Epithelial cell of esophagus (primary cell): ENCODE measurements at regions not wholly inside any gene's neighbourhood (a gene's known extent, or its start where the extent isn't known, plus 50 kb on each side); places are given as distances from the start of the nearest gene placed in this dataset.

ENCODE experiments used
- DNase-seq: peaks from one replicate; pipeline ENCODE4 v3.0.0; 2010; ENCODE audit warnings: low read depth
- H3K4me3 ChIP-seq: 2 replicates; pipeline ENCODE4 v1.5.1; 2011; ENCODE audit warnings: mild to moderate bottlenecking, low read length, control low read depth
- TF ChIP-seq, protein P1 (sequence below): IDR thresholded peaks from 2 replicates; pipeline ENCODE4 v1.5.1; 2011; ENCODE audit warnings: low read depth, mild to moderate bottlenecking, low read length, control low read depth, inconsistent platforms; ENCODE audit not compliant: insufficient read depth; ENCODE audit errors: missing control alignments

DNA sequence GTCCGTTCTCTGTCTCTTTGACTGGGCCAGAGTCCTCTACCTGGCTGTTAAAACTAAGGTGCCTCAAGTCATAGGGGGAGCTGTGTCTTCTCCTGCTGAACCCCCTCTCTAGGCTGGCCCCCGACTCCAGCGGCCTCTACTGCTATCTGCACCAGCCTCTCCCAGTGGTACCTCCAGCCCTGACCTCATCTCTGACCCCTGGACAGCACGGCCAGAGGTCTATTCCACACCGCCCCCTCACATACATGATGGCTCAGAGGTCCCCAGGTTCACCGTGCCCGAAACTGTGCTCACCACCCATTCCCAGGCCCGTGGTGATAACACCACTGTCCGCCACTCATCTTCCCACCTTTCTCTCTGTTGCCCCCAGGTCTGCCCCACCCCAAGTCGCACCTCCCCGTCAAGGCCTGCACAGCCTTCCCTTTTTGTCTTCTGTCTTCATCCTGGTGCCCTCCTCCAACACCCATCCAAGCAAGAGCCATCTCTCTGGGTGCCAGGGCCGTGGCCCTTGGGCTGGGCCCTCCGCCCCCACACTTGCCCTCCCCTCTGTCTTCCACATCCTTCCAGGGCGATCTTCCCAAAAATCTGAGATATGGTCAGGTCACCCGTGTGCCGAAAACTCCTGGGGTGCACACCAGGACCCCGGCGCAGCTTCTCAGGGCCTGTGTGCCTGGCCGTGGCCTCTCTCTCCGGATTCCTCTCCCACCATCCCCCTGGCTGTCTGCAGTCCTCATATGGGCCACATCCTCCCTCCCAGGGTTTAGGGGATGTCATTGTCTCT, 134.4 kb upstream of the ID2 start:
- DNase-seq: no peak
- no peak overlapping the region for H3K4me3 ChIP-seq
- TF ChIP-seq, protein P1, sequence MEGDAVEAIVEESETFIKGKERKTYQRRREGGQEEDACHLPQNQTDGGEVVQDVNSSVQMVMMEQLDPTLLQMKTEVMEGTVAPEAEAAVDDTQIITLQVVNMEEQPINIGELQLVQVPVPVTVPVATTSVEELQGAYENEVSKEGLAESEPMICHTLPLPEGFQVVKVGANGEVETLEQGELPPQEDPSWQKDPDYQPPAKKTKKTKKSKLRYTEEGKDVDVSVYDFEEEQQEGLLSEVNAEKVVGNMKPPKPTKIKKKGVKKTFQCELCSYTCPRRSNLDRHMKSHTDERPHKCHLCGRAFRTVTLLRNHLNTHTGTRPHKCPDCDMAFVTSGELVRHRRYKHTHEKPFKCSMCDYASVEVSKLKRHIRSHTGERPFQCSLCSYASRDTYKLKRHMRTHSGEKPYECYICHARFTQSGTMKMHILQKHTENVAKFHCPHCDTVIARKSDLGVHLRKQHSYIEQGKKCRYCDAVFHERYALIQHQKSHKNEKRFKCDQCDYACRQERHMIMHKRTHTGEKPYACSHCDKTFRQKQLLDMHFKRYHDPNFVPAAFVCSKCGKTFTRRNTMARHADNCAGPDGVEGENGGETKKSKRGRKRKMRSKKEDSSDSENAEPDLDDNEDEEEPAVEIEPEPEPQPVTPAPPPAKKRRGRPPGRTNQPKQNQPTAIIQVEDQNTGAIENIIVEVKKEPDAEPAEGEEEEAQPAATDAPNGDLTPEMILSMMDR: no peak

DNA sequence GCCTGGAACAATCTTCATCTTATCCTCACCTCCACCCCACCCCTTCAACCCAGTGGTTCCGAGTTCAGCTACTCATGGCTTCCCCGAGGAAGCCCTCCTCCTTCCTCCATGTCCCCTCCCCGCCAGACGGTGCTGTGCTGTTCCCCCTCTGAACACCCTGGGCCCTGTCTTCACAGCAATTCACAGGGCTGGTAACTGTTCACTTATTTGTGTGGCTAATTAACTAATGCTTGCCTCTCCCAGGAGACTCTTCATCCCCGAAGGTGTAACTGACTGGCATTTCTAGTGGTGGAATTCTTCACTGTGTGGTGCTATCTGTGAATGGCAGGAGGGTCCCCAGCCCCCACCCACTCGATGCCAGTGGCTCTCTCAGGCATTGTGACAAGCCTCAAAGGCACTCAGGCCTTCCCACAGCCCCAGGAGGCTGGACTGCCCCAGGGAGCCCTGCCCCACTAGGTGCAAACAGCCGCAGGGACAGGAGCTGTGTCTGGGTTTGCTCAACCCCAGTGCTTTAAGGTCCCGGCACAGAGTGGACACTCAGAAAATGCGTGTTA, 133.7 kb upstream of the ID2 start:
- no peak overlapping the region for H3K4me3 ChIP-seq
- DNase-seq: no peak
- TF ChIP-seq, protein P1: no peak

DNA sequence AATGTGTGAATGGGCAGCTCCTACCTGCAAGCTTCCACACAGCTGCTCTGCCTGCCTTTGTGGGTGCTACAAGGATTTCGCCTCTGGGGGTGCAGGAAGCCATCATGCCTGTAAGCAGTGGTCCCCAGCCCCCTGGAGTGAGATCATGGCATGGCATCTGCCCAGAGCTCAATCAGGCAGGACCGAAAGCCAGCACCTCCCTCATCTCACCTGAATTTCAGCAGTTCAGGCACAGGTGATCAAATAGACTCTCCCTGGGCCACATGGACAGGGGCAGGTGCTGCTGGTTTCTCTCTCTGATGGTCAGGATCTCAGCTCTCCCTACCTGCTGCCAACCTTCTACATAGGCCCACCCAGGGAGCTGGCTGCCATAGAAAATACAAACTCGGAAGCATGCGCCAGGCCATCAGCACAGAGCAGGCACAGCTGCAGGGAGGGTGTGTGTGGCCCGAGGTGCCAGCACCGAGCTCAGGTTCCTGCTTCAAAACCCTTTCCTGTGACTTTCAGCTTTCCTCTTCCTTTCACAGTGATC, 133.2 kb upstream of the ID2 start:
- DNase-seq: no peak
- H3K4me3 ChIP-seq: no peak overlapping the region
- TF ChIP-seq, protein P1: no peak

DNA sequence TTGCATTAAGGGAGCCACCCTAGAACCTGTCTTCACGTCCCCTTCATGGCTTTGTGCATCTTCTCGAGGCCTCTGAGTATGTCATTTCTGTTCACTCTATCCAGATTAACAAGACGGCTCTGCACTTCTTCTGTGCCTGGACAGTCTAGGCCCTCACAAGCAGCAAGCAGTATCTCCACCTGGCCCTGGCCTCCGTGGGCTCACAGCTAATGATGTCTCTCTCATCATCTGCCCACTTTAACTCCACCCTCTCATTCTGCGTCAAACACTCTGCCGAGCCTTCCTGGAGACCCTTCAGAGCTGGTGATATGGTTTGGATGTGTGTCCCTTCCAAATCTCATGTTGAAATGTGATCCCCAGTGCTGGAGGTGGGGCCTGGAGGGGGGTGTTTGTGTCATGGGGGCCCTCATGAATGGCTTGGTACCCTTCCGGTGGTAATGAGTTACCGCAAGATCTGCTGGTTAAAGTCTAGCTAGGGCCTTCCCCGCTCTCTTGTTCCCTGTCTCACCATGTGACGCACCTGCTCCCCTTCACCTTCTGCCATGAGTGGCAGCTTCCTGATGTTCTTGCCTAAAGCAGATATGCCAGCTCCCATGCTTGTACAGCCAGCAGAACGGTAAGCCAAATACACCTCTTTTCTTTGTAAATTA, 132.5 kb upstream of the ID2 start:
- DNase-seq: no peak
- no peak overlapping the region for H3K4me3 ChIP-seq
- TF ChIP-seq, protein P1: no peak

DNA sequence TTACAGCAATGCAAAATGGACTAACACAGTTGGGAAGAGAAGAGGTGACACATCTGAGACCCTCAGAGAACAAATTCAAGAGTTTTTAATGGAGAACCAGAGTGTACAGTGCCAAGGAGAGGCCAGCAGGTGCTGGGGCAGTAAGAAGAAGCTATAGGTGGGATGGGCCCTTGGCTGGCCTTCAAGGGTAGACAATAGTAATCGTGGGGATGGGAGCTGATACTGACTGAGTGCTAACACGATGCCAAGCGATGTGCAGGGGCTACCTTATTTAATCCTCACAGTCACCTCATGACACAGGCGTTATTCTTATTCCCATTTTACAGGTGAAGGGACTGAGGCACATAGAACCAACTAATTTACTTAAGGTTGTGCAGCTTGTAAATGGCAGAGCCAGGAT, 131.9 kb upstream of the ID2 start:
- TF ChIP-seq, protein P1: no peak
- no peak overlapping the region for H3K4me3 ChIP-seq
- DNase-seq: no peak

DNA sequence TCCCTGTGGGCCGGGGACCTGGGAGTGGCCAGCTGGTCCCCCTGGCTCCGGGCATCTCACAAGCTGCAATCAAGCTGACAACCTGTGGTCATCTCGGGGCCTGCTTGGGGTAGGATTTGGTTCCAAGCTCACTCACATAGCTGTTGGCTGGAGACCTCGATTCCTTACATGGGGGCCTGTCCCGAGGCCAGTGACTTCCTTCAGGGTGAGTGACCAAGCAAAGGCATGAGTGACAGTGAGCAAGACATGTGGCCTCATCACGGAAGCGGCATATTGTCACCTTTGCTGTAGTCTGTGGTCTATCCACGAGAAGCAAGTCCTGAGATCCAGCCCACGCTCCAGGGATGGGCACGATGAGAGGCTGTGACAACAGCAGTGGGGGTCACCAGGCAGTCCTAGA, 131.4 kb upstream of the ID2 start:
- TF ChIP-seq, protein P1: no peak
- no peak overlapping the region for H3K4me3 ChIP-seq
- no peak for DNase-seq
